Osteoblast (primary cell): ENCODE measurements at regions not wholly inside any gene's neighbourhood (a gene's known extent, or its start where the extent isn't known, plus 50 kb on each side); places are given as distances from the start of the nearest gene placed in this dataset.

Experiments
- DNase-seq: peaks from one replicate; pipeline ENCODE4 v3.0.0; 2011; ENCODE audit warnings: low spot score, mixed read lengths; ENCODE audit not compliant: insufficient read length; ENCODE audit errors: missing footprints
- H2AFZ ChIP-seq: 2 replicates; pipeline ENCODE4 v1.6.0; 2011; ENCODE audit warnings: mild to moderate bottlenecking, low read length
- H3K27ac ChIP-seq: 2 replicates; pipeline ENCODE4 v1.5.1; 2011; ENCODE audit warnings: mild to moderate bottlenecking, low read depth, low read length, moderate library complexity
- H3K27me3 ChIP-seq: 2 replicates; pipeline ENCODE4 v1.6.0; 2012; ENCODE audit warnings: mild to moderate bottlenecking, control low read depth, inconsistent platforms, low read length, moderate library complexity; ENCODE audit not compliant: insufficient read depth
- H3K36me3 ChIP-seq: 2 replicates; pipeline ENCODE4 v1.5.1; 2011; ENCODE audit warnings: mild to moderate bottlenecking, low read length, control low read depth, moderate library complexity; ENCODE audit not compliant: insufficient read depth
- H3K4me1 ChIP-seq: 2 replicates; pipeline ENCODE4 v1.5.1; 2011; ENCODE audit warnings: mild to moderate bottlenecking, low read length, control low read depth, moderate library complexity; ENCODE audit not compliant: insufficient read depth
- H3K4me2 ChIP-seq: 2 replicates; pipeline ENCODE4 v1.6.0; 2011; ENCODE audit warnings: mild to moderate bottlenecking, low read length; ENCODE audit not compliant: insufficient read depth
- H3K4me3 ChIP-seq: fragments of 200-600 bp; sonication (generic); 3 replicates; pipeline ENCODE4 v1.5.1; 2012; ENCODE audit warnings: mild to moderate bottlenecking, low read length, inconsistent platforms; ENCODE audit not compliant: insufficient read depth
- H3K79me2 ChIP-seq: 2 replicates; pipeline ENCODE4 v1.6.0; 2012; ENCODE audit warnings: mild to moderate bottlenecking, low read length, control low read depth, inconsistent platforms; ENCODE audit not compliant: insufficient read depth
- H3K9me3 ChIP-seq: 2 replicates; pipeline ENCODE4 v1.5.1; 2011; ENCODE audit warnings: low read depth, low read length, control low read depth
- H4K20me1 ChIP-seq: 2 replicates; pipeline ENCODE4 v1.6.0; 2012; ENCODE audit warnings: mild to moderate bottlenecking, low read length, control low read depth; ENCODE audit not compliant: insufficient read depth
- TF ChIP-seq, protein P1 (sequence below): IDR thresholded peaks from 2 replicates; pipeline ENCODE4 v1.5.1; 2011; ENCODE audit warnings: mild to moderate bottlenecking, low read depth, low read length, moderate library complexity; ENCODE audit errors: extremely low read depth

DNA sequence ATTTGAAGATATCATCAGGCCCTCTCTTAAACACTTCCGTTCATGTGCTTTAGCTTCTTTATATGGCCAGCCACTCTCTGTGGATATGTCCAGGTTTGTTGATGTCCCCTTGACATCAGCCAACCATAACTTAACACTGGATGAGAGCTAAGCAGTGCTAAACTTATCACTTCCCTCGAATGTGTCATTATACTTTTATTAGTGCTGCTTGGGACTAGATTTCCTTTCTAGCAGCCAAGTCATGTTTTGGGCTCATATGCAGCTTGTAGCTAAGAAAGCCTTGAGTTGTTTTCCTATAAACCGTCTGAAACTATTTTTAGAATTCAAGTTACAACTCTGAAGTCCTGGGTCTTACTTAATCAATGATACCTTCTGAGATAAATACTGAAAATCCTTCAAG is 144.8 kb upstream of the TNP1 start:
- no peak for DNase-seq
- Histone ChIP-seq H3K27ac (no peak overlapping the region), H3K36me3 (no peaks in the 10 kb centered on the region), H2AFZ (no peak overlapping the region), H3K4me2 (no peak overlapping the region), H3K27me3 (peaks cover 9% of the 10 kb centered on the region), H3K4me1 (no peaks in the 10 kb centered on the region), H3K9me3 (no peaks in the 10 kb centered on the region), H4K20me1 (no peaks in the 10 kb centered on the region), H3K79me2 (no peaks in the 10 kb centered on the region), H3K4me3 (no peak overlapping the region)
- TF ChIP-seq, protein P1, sequence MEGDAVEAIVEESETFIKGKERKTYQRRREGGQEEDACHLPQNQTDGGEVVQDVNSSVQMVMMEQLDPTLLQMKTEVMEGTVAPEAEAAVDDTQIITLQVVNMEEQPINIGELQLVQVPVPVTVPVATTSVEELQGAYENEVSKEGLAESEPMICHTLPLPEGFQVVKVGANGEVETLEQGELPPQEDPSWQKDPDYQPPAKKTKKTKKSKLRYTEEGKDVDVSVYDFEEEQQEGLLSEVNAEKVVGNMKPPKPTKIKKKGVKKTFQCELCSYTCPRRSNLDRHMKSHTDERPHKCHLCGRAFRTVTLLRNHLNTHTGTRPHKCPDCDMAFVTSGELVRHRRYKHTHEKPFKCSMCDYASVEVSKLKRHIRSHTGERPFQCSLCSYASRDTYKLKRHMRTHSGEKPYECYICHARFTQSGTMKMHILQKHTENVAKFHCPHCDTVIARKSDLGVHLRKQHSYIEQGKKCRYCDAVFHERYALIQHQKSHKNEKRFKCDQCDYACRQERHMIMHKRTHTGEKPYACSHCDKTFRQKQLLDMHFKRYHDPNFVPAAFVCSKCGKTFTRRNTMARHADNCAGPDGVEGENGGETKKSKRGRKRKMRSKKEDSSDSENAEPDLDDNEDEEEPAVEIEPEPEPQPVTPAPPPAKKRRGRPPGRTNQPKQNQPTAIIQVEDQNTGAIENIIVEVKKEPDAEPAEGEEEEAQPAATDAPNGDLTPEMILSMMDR: no peak

DNA sequence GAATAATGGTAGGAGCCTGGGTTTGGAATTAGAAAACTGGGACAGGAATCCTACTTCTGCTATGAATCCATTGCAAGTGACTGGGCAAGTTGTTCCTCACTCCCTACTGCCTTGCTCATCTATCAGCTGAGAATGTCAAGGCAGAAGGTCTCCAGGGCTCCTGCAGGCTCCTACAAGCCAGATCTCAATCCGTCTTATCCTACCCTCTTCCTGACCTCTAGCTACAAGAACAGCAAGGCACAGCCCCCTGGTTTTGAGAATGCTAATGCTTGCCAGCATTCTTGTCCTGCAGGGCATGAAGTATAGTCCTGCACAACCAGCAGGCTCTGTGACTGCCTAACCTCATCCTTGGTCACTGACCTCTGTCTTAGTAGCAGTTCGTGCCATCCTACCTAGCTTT is 141.9 kb upstream of the TNP1 start:
- Histone ChIP-seq H3K4me3 (no peak overlapping the region), H2AFZ (no peak overlapping the region), H3K4me2 (no peak overlapping the region), H4K20me1 (no peaks in the 10 kb centered on the region), H3K27ac (no peak overlapping the region), H3K4me1 (no peaks in the 10 kb centered on the region), H3K36me3 (no peaks in the 10 kb centered on the region), H3K79me2 (no peaks in the 10 kb centered on the region), H3K9me3 (no peaks in the 10 kb centered on the region), H3K27me3 (peaks cover 15% of the 10 kb centered on the region)
- DNase-seq: no peak
- TF ChIP-seq, protein P1: no peak

DNA sequence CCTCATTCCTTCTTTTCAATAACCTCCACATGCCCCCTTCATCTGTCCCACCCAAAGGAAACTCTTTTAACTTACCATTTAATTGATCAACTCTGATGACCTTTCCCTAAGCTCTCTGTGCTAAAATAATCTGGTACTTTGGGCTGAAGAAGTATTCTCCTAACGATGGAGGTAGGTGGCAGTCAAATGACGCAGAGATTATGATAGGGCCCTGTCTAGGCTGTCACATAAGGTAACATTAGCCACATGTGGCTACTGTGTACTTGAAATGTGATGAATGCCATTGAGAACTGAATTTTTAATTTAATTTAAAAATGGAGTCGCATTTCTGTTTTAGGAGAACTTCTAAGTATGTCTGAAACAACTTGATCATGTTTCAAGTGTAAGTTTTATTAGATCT is 140.5 kb upstream of the TNP1 start:
- Histone ChIP-seq H3K4me3 (no peak overlapping the region), H2AFZ (no peak overlapping the region), H3K4me2 (no peak overlapping the region), H3K36me3 (no peaks in the 10 kb centered on the region), H3K9me3 (no peaks in the 10 kb centered on the region), H3K79me2 (no peaks in the 10 kb centered on the region), H4K20me1 (no peaks in the 10 kb centered on the region), H3K27me3 (peaks cover 13% of the 10 kb centered on the region), H3K27ac (no peak overlapping the region), H3K4me1 (no peaks in the 10 kb centered on the region)
- TF ChIP-seq, protein P1: no peak
- DNase-seq: no peak

DNA sequence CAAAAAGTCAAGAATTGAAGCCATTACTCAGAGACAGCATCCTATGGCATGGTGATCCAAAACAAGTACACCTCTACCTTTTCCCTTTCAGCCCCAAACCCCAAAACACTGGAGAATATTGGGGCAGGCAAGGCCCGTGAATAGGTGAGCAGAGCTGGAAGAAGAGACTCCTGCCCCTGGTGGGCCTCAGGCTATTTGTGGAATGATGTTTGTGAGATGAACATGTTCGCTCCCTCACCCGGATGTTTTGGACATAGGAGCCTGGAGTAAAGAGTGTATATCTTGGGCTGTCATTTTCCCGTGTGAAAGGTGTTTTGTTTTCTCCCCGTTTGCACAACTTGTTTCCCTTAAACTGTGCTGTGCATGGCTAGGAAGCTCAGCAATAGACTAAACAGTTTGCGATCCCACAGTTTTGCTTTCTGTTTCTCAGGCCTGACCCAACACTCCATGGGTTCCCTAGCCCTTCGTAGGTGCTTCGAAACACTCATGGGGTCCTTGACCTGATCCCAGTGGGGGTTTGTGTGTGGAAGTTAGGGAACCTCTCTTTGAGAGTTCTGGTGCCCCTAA is 136.5 kb upstream of the TNP1 start:
- Histone ChIP-seq H3K4me1 (no peaks in the 10 kb centered on the region), H3K79me2 (no peaks in the 10 kb centered on the region), H3K9me3 (no peaks in the 10 kb centered on the region), H3K27me3 (peaks cover 17% of the 10 kb centered on the region), H3K27ac (no peak overlapping the region), H3K36me3 (no peaks in the 10 kb centered on the region), H2AFZ (no peak overlapping the region), H4K20me1 (no peaks in the 10 kb centered on the region), H3K4me3 (no peak overlapping the region), H3K4me2 (no peak overlapping the region)
- TF ChIP-seq, protein P1: no peak
- no peak for DNase-seq
